GM12865 (cell line): ENCODE measurements at regions not wholly inside any gene's neighbourhood (a gene's known extent, or its start where the extent isn't known, plus 50 kb on each side); places are given as distances from the start of the nearest gene placed in this dataset.
A peak's percentile ranks its signal among the peaks of the same experiment; 100 is the strongest.

ENCODE experiments used
- DNase-seq: peaks from one replicate; pipeline ENCODE4 v3.0.0; 2010; ENCODE audit warnings: low read depth
- H3K4me3 ChIP-seq: 2 replicates; pipeline ENCODE4 v1.5.1; 2011; ENCODE audit warnings: mild to moderate bottlenecking, low read depth, low read length, control low read depth
- TF ChIP-seq, protein P1 (sequence below): IDR thresholded peaks from 2 replicates; pipeline ENCODE4 v1.5.1; 2011; ENCODE audit warnings: low read length, control low read depth, low read depth, inconsistent platforms; ENCODE audit not compliant: insufficient read depth; ENCODE audit errors: missing control alignments

DNA sequence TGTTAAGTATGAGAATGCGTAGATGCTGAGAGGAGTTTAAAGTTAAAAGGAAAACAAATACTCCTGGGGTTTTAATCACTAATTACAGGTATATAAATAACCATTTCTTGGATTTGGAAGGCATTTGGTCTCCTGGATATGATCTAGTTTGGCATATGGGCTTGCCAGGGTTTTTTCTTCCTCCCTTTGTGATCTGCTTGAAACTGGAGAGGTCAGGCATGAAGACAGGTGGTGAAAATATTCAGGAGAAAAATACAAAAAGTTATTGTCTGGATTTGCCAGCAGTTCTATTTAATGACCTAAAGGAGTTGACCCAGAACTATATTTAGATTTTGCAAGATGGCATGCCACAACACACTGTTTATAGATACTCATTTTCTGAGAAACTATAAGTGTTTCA lies 136.3 kb downstream of the DIPK2A start:
- TF ChIP-seq, protein P1, sequence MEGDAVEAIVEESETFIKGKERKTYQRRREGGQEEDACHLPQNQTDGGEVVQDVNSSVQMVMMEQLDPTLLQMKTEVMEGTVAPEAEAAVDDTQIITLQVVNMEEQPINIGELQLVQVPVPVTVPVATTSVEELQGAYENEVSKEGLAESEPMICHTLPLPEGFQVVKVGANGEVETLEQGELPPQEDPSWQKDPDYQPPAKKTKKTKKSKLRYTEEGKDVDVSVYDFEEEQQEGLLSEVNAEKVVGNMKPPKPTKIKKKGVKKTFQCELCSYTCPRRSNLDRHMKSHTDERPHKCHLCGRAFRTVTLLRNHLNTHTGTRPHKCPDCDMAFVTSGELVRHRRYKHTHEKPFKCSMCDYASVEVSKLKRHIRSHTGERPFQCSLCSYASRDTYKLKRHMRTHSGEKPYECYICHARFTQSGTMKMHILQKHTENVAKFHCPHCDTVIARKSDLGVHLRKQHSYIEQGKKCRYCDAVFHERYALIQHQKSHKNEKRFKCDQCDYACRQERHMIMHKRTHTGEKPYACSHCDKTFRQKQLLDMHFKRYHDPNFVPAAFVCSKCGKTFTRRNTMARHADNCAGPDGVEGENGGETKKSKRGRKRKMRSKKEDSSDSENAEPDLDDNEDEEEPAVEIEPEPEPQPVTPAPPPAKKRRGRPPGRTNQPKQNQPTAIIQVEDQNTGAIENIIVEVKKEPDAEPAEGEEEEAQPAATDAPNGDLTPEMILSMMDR = no peak
- no peak for DNase-seq
- H3K4me3 ChIP-seq = no peak overlapping the region

DNA sequence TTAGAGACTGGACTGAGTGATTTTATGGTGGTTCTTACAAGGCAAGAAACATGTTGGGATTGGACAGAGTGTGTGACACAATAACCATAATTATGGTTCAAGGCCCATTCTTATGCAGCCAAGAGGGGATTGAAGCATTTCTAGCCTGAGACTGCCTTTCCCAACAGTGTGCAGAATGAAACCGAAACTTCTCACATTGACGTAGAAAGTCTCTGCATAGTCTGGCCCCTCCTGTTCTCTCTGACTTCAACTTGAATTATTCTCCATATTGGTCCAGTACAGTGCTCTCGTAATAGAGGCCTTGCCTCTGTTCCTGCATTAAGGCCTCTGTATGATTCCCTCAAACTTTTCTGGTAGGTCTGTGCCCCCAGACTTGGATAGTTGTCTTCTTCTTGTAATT lies 138.3 kb downstream of the DIPK2A start:
- DNase-seq = peak; percentile 43
- H3K4me3 ChIP-seq = no peak overlapping the region
- TF ChIP-seq, protein P1 = no peak

DNA sequence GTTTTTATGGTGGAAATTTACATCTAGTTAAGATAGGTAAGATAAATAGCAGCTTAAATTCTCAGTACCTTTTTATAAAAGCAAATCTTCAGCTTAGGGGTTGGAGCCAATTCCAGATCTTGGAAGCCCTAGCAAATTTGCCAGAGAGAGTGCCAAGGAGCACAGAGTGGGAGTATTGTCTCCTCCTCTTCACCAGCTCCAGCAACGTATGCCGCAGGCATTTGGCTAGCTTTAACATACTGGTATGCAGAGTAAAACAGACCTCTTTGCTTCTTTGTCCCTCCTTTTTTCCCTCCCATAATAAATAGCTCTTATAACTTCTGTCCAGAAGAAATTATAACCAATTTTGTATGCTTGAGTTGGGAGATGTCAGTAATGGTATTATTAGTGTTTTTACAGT lies 140.4 kb downstream of the DIPK2A start:
- DNase-seq = no peak
- no peak overlapping the region for H3K4me3 ChIP-seq
- TF ChIP-seq, protein P1 = no peak

DNA sequence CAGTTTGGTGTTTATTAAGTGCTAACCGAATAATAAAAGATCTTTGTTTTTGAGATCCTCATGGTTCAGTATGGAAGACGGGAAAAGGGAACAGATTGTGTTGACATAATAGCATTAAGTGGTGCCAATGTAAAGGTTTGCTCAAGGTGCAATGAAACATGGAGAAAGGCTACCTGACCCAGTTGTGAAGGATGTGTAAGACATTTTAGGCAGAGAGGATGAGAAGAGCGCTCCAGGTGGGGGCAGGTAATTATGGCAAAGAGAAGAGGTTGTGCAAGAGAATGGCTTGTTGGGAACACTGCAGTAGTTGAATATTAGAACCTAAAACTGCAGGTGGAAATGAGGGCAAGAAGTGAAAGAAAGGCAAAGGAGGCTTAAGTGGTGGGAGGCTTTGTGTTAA lies 140.8 kb downstream of the DIPK2A start:
- TF ChIP-seq, protein P1 = no peak
- DNase-seq = no peak
- H3K4me3 ChIP-seq = no peak overlapping the region

DNA sequence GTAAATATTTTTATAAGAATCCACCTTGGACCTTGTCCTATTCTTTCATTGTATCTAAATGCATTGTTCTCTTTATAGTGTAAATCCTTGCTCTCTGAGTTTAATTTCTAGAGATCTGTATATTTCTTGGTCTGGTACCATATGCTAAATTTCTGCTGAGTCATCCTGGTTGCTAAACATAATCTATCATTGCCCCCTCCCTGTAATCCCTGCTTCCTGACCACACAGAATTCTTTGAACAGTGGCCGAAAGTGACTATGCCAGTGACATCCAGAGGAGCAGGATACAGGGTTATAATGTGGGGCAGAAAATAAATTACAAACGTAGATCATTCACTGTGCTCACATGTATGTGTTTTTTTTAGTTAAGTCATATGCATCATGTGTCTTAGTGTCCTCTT lies 143.1 kb downstream of the DIPK2A start:
- DNase-seq = no peak
- TF ChIP-seq, protein P1 = no peak
- no peak overlapping the region for H3K4me3 ChIP-seq

- no peak overlapping the region for H3K4me3 ChIP-seq
- TF ChIP-seq, protein P1 = no peak
- no peak for DNase-seq
Measured at GRCh38 chr3:144119633-144120032, 148.0 kb downstream of the DIPK2A start.

- no peak for DNase-seq
- TF ChIP-seq, protein P1 = no peak
- no peak overlapping the region for H3K4me3 ChIP-seq
Measured at GRCh38 chr3:144121661-144122060, 150.0 kb downstream of the DIPK2A start.
